HCEC 1CT (cell line): ENCODE measurements at regions not wholly inside any gene's neighbourhood (a gene's known extent, or its start where the extent isn't known, plus 50 kb on each side); places are given as distances from the start of the nearest gene placed in this dataset.

ENCODE experiments used
- DNase-seq: peaks from one replicate; pipeline ENCODE4 v3.0.0-alpha.2; 2017

GRCh38 chr6:165817148-165817547 is 154.1 kb upstream of the PDE10A start:
- no peak for DNase-seq

GRCh38 chr6:165814679-165815078 is 151.6 kb upstream of the PDE10A start:
- DNase-seq: no peak

DNA sequence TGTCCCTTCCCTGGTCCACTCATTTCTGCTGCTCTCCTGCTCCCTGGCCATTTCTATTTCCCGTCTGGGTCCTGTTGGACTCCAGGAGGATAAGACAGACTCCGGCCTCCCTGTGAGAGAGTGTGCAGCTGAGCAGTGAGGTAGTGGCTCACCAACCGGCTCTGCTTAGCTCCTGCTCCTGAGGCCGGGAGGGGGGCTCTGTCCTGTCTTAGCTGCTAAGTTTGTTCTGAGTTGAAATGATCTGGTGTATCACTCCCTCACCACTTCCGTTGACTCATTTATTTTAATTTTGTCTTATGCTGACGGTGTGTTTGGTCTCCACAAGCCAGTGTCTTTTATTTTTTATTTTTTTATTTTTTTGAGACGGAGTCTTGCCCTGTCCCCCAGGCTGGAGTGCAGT is 148.5 kb upstream of the PDE10A start:
- no peak for DNase-seq

DNA sequence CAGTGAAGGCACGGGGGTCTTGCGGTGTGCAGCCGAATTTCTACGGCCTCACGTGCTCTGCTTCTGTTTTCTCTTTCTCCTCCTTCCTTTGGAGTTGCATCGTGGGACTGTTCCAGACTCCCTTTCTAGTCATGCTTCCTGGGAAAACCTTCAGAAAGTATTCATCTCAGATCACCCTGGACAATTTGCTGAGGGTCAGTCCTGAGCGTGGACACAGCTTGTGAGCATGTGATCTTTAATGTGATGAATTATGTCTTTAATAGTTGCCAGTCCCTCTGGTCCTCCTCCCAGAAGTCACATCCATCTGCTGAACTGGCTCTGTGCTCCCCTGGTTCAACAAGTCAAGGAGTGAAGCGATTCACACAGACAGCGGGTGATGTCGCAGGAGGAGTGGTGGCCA is 145.0 kb upstream of the PDE10A start:
- no peak for DNase-seq

DNA sequence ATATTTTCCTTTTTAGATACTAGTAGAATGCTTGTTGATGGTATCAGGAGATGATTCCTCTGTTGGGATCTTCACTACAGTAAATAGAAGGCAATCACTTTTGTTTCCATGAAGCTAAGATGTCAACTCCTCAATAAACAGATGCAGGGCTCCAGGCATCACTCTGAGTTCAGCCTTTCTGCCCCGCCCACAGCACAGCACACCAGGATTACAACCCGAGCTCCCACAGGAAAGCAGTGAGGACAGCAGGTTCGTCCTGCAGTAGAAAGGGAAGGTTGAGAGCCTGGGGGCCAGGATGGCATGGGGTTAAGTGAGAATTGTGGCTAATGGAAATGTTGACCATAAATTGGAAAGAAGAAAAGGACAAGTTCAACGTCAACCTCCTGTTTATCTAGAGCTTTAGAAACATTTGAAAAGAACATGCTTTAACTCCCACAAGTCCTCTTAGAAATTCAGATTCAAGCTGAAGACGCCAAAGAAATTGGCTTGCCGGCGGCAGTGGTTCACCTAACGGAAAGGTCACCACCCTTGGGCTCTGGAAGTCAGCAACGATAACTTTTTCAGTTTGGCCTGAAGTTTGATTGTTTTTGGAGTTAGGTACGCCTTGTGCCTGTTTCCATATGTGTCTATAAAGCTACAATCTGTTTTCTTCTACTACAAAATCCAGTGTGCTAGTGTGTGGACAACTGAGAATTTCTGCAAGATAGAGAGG is 144.4 kb upstream of the PDE10A start:
- DNase-seq: no peak

DNA sequence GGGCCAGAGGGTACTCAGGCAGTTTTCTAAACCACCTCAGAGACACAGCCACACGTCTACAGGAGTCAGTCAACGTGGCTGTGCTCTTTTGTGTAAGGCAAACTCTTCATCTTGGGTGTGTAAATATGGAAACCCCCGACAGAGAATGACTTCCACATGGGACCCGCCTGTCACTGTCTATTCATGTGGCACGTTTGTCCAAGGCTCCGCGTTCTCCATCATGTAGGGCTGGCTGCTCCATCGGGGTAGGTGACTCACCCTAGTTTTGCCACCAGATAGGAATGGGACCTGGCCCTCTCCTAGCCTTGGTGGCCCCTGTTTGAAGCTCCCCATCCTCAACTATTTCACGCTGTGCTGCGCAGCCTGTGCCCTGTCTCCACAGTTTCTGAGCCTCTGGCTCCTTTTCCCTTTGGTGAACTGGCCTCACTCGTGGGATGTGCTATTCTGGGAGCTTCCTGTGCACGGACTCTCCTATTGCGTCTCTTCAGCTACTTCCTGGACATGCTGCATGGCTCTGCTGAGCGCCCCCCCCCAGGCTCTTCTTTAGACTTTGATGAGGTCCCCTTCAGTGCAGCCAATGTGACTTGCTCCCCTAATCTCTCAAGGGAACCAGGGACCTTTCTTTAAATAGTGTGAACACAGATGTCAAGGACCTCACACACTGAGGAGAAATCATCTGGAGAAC is 143.2 kb upstream of the PDE10A start:
- DNase-seq: no peak

DNA sequence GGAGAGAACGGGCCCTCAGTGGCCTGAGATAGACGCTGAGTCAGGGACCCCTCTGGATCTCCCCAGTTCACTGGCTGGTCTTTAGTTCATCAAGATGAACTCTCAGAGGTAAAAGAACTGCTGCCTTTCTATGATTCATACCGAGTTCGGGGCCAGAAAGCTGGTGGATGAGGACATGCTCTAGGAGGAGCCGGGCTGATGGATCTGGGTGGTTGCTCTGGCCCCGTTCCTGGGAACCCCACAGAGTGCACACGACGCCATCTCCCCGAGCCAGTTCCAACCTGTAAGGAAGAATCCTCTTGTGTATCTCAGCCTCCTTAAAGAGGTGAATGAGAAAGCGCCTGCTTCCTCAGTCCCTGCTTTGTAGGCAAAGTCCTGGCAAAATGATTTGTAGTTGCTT is 142.6 kb upstream of the PDE10A start:
- no peak for DNase-seq

GRCh38 chr6:165805067-165805555 is 142.1 kb upstream of the PDE10A start:
- DNase-seq: no peak

DNA sequence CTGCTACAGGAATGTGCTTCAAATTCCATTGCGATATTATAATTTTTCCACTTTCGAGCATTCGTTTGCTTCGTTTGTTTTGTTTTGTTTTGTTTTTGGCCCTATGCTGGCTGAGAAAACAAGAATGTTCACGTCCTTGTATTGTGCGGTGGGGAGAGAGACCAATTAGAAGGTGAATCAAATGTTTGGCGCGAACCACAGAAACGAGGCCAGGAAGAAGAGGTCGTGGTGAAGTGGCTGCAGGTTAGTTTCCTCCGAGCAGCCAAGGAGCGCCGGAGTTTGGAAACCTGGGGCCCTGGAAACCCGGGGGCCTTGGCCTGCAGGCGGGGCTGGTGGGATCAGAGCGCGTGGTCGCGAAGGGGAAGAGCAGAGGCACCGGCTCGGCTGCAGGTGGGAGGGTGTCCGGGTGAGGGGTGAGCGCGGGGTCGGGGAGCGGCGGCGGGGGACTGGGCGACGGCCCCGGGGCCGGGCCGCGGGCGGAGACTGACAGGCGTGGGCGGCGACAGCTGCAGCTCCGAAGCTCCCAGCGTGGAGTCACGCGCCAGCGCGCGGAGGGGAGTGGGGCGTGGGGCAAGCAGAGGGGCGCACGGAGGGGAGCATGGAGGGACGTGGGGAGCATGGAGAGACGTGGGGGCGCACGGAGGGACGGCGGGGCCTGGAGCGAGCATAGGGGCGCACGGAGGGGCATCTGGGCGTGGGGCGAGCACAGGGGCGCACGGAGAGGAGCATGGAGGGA is 141.5 kb upstream of the PDE10A start:
- DNase-seq: no peak

DNA sequence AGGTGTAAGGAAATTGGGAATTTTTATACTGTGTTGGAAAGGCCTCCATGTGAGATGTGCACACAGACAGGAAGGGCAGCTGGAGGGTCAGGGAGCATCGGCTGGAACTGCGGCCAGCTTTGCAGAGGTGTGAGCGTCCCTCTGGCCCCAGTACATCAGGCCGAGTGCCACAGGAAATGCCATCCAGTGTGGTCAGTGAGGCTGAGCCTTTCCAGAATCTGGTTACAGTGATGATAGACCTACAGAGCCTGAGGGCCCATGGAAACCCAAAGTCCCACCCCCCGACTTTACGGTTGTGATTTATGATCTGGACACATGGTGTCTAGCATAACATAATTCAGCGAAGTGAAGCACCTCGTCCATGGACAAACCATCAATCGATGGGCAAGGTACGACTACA is 137.3 kb upstream of the PDE10A start:
- no peak for DNase-seq

DNA sequence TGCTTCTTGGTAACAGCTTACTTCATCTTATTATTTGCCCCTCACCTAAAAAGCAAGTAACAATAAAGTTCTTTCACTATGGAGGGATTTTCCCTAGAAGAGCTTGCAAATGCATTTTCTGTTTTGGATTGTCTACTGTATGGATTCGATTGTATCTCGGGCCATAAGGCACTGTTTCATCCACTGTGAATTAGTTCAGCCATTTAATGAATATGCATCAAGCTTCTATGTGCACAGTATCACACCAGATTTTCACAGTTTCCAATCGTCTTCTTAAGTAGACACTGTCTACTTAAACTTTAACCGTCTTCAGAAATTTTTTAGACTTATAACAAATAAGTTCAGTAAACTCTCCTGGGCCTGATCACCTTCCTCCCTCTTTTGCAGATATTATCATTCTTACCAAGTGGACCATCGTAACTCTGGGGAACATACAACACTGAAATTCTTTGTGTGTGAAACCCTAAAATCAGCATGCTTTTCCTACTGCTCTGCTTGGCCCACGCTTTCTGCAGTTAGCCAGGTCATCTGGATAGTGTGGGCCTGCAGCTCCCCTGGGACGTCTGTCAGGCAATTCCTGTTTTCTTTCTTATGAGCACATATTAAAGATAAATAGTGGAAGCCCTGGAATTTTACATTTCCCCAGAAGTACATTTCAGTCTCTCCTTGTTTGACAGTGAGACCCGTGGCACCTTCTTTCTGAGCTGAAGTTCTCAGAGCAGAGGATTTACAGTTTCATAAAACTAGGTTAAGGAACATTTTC is 136.5 kb upstream of the PDE10A start:
- no peak for DNase-seq

- DNase-seq: no peak
These were observed 135.9 kb upstream of the PDE10A start for GRCh38 chr6:165798991-165799390.

DNA sequence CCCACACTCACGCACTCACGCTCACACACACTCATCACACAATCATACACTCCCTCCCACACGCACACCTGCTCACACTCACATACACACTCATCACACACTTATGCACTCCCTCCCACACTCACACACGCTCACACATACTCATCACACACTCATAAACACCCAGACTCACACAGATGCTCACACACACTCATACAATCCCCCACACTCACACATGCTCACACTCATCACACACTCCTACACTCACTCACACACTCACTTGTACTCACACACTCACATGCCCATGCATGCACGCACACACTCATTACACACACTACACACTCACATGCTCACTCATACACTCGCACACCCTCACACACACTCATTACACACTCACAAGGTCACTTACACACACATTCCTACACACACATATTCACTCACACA is 131.1 kb upstream of the PDE10A start:
- DNase-seq: no peak

DNA sequence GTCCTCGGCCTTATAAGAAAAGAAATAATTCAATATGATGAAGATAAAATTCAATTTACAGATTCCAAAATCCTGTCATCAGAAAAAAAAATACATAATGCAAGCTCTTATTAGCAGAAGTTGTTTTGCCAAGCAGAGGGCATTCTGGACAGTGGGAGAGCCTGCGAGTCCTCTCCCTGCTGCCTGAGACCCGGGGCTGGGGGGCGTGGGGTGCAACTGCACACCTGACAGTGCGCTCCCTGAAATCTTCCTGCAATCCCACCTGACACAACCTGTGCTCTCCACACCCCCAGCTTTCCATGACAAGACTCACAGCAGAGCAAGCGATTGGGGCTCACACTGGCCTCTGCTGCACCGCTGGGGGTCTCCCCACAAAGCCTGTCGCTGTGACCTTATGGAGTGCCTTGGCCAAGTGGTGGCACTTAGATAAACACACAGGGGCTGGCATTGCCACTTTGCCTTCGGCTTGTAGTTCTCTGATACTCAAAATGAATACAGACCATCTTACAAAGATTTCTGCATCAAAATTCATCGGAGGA is 130.3 kb upstream of the PDE10A start:
- no peak for DNase-seq

DNA sequence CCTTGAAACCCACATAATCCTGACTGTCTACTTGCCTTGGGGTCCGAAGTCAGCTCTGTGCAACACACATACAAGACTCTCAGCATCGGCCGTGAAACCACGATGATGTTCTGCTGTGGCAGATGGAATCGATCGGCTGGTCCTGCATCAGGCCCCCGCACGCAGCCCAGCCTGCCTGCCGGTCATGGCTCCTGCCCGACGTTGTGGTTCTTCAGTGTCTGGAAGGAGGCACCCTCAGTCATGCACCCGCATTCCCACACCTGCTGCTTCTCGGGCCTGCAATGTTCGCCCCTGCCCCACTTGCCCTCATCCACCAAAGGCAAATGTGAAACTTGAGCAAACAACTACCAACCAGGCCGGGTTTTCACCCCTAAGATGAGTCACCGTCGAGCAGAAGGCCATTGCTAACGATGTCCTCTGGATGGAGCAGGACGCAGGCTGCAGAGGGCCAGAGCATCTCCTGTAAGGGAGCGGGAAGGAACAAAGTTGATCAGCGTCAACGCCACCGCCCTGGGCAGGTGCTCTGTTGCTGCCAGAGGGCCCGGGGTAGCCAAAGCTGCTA is 128.9 kb upstream of the PDE10A start:
- no peak for DNase-seq

DNA sequence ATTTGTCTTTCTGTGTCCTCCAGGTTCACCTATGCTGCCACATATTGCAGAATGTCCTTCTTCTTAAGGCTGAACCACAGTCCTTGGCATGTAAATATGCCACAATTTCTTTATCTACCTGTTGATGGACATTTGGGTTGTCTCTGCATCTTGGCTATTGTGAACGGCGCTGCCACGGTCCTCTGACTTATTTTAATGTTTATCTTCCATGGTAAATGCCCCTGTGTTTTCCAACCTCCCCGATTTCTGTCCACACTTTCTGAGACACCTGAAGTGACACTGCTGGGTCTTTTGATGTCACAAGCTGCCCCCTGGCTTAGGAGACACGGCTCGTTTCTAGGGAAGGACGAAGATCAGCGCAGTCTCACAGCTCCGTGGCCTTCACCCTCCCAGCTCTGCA is 128.3 kb upstream of the PDE10A start:
- DNase-seq: no peak

DNA sequence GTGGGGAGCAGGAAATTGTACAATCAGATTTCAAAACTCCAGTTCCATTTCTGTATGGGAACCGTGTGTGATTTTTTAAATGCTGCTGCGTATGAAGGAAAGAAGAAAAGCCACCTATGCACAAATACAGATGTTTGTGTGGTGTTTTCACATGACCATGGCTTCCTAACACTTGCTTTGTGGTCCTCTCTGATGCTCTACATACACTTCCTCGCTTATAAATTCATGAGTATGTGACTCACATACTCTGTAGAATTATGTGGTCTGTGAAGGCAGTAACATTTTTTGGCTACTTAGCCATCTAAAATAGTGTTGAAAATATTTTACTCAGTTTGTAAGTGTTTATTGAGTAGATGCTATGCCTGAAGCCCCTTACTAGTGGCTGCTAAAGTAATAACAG is 119.8 kb upstream of the PDE10A start:
- no peak for DNase-seq

DNA sequence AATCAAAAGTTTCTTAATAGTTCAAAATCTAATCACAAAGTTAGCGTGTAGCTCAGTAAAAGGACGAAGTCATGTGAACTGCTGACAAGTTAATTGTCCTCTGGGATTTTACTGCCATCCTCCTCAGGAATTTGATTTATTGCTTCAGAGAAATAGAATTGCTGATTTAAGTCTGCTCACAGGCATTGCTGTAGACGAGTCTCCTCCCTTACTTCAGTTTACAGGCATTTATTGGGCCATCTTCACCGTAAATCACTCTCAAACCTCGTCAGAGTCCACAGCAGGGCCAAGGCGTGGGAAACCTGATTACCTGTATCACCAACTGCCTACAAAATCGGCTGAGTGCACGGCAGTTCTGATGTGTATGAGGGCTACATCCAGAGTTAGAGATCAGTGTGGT is 119.1 kb upstream of the PDE10A start:
- no peak for DNase-seq

DNA sequence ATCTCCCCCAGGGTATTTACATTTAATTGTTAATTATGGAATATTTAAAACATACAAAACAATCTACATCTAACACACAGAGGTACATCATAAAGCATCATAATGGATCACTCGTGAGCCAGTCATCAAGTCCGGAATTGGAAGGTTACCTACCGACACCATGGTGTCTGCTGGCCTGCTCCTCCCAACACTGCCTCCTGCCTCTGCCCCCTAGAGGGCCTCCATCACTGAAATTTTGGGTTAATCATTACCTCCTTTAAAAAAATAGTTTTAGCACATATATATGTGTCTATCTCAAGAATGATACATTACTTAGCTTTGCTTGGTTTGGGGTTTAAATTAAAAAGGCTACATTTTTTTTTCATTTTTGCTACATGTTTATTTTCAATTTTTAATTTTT is 114.6 kb upstream of the PDE10A start:
- DNase-seq: no peak

DNA sequence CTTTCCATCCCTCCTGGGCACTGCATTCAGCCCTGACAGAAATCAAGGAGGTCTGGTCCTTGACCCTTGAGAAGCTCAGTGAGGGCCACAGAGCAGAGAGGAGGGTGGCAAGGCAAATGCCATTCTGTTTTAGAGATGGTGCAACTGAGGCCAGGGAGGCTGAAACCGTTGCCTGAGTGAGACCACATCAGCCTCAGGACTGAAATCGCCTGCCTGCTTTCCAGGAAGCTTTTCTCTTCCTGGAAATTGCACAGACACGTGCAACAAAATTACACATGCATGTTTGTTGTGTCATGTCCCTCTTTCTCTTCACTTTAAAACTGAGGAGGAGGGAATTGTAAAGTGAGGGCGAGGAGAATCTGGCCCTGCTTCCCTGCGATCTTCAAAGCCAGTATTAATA is 113.7 kb upstream of the PDE10A start:
- no peak for DNase-seq

DNA sequence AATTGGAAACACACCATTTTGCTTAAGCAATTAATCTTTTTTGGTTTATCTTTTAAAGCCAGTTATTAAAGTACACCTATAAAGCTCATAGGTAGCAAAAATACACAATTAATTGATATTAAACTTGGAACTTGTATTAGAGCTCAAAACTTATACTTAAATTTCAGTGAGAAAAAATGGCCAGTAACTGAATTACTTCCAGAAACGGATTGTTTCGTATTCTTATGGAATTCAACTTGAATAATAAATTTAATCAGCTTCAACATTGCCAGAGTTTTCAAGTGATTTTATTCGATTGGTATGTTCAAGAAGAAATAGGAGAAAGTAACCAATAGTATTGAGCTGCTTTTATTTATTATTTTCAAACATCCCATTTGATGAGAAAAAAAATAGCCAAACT is 112.7 kb upstream of the PDE10A start:
- DNase-seq: no peak

DNA sequence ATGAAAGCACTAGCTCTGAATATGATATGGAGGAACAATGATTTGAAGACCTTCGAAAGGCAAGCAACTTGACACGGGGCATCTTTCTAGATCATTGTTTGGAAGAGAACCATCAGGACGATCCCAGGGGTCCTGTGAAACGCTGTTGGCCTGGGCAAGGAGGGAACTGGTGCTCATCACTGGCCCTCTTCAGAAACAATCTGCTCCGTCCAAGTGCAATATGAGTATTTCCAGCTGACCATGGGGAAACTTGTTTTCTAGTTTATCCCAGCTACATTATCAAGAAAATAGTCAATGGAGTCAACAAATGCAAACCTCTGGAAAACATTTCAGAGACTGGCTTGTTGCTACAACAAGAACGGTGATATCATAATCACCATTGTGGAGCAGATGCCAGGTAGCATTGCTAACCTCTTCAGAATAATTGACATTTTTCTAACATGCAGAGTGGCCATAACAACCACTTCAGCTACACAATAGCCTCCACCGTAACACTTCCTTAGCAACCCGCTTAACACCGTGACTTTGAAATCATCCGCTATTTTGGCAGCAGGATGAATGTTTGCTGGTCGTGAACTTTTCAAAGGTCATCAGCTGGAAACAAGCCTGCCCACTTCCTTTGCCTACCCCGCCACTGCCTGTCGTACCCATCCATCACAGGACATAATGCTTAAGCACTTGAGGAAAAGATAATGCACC is 112.0 kb upstream of the PDE10A start:
- no peak for DNase-seq
